SK-N-SH (cell line): ENCODE measurements at regions not wholly inside any gene's neighbourhood (a gene's known extent, or its start where the extent isn't known, plus 50 kb on each side); places are given as distances from the start of the nearest gene placed in this dataset.

Experiments
- CHD2 ChIP-seq: fragments of 150-350 bp; IDR thresholded peaks from 2 replicates; pipeline ENCODE4 v1.6.1; 2018; ENCODE audit warnings: low read length; ENCODE audit not compliant: partially characterized antibody
- EP300 ChIP-seq, 2 experiments: IDR thresholded peaks; 2 replicates each; pipeline versions ENCODE4 v1.4.0 to v1.6.1; 2012; ENCODE audit warnings: borderline replicate concordance in 1 of 2, low read depth in 1 of 2, low read length in 1 of 2
- EZH2phosphoT487 ChIP-seq: fragments of 200-600 bp; sonication (generic); IDR thresholded peaks from 2 replicates; pipeline ENCODE4 v1.6.1; 2017; ENCODE audit warnings: low read depth, mixed run types, mild to moderate bottlenecking, antibody characterized with exemption, moderate library complexity, borderline replicate concordance
- JUND ChIP-seq: IDR thresholded peaks from 2 replicates; pipeline ENCODE4 v1.4.0; 2012
- POLR2AphosphoS5 ChIP-seq: IDR thresholded peaks from 2 replicates; pipeline ENCODE4 v1.6.1; 2012; ENCODE audit warnings: low read depth, low read length
- RAD21 ChIP-seq: IDR thresholded peaks from 2 replicates; pipeline ENCODE4 v1.6.1; 2012; ENCODE audit warnings: mild to moderate bottlenecking, low read length
- SIN3A ChIP-seq: IDR thresholded peaks from 2 replicates; pipeline ENCODE4 v1.6.1; 2012; ENCODE audit warnings: low read depth, mild to moderate bottlenecking, low read length, moderate library complexity, borderline replicate concordance
- SMC3 ChIP-seq: IDR thresholded peaks from 2 replicates; pipeline ENCODE4 v1.6.1; 2012; ENCODE audit warnings: low read depth, low read length, improper control_type of control experiment
- TAF1 ChIP-seq: IDR thresholded peaks from 2 replicates; pipeline ENCODE4 v1.6.1; 2012; ENCODE audit warnings: low read depth, mild to moderate bottlenecking, low read length, moderate library complexity, borderline replicate concordance
- YY1 ChIP-seq: IDR thresholded peaks from 2 replicates; pipeline ENCODE4 v1.4.0; 2012; ENCODE audit warnings: low read depth, mild to moderate bottlenecking
- TF ChIP-seq, protein P1 (sequence below): fragments of 200-600 bp; sonication (generic); IDR thresholded peaks from 2 replicates; pipeline ENCODE4 v1.6.1; 2017; ENCODE audit warnings: antibody characterized with exemption, mild to moderate bottlenecking, moderate library complexity
- TF ChIP-seq, protein P2 (sequence below): IDR thresholded peaks from 2 replicates; pipeline ENCODE4 v1.4.0; 2012; ENCODE audit warnings: low read depth, borderline replicate concordance
- TF ChIP-seq, protein P3 (sequence below): fragments of 150-350 bp; IDR thresholded peaks from 2 replicates; pipeline ENCODE4 v1.6.1; 2017; ENCODE audit warnings: antibody characterized with exemption, low read length, low read depth, borderline replicate concordance
- TF ChIP-seq, protein P4 (sequence below): IDR thresholded peaks from 2 replicates; pipeline ENCODE4 v1.4.0; 2012; ENCODE audit warnings: low read depth

DNA sequence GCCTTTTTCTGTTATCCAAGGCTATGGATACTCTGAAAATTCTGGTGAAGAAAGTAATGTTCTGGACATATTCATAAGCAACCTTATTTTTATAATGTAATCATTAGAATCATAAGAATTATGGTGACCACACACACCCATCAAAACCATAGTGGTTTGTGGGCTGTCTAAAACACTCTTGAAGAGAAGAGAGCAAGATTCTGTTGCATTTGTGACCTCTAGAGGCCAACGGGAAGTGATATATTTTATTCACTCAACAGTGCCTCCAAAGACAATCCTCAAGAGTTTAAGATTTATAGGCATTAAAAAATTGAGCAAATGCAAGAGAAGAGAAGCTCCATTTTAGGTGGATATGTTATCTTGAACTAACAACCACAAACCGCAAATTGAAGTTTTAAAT, 68.5 kb upstream of the LGR5 start:
- TF ChIP-seq, protein P1, sequence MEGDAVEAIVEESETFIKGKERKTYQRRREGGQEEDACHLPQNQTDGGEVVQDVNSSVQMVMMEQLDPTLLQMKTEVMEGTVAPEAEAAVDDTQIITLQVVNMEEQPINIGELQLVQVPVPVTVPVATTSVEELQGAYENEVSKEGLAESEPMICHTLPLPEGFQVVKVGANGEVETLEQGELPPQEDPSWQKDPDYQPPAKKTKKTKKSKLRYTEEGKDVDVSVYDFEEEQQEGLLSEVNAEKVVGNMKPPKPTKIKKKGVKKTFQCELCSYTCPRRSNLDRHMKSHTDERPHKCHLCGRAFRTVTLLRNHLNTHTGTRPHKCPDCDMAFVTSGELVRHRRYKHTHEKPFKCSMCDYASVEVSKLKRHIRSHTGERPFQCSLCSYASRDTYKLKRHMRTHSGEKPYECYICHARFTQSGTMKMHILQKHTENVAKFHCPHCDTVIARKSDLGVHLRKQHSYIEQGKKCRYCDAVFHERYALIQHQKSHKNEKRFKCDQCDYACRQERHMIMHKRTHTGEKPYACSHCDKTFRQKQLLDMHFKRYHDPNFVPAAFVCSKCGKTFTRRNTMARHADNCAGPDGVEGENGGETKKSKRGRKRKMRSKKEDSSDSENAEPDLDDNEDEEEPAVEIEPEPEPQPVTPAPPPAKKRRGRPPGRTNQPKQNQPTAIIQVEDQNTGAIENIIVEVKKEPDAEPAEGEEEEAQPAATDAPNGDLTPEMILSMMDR = 0 out of 2 replicates have a peak, but pooled peaks have one; percentile 10
- no peak for TF ChIP-seq POLR2AphosphoS5
- no peak for TF ChIP-seq YY1
- TF ChIP-seq, protein P2, sequence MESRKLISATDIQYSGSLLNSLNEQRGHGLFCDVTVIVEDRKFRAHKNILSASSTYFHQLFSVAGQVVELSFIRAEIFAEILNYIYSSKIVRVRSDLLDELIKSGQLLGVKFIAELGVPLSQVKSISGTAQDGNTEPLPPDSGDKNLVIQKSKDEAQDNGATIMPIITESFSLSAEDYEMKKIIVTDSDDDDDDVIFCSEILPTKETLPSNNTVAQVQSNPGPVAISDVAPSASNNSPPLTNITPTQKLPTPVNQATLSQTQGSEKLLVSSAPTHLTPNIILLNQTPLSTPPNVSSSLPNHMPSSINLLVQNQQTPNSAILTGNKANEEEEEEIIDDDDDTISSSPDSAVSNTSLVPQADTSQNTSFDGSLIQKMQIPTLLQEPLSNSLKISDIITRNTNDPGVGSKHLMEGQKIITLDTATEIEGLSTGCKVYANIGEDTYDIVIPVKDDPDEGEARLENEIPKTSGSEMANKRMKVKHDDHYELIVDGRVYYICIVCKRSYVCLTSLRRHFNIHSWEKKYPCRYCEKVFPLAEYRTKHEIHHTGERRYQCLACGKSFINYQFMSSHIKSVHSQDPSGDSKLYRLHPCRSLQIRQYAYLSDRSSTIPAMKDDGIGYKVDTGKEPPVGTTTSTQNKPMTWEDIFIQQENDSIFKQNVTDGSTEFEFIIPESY = no peak
- TF ChIP-seq SIN3A = no peak
- TF ChIP-seq, protein P3, sequence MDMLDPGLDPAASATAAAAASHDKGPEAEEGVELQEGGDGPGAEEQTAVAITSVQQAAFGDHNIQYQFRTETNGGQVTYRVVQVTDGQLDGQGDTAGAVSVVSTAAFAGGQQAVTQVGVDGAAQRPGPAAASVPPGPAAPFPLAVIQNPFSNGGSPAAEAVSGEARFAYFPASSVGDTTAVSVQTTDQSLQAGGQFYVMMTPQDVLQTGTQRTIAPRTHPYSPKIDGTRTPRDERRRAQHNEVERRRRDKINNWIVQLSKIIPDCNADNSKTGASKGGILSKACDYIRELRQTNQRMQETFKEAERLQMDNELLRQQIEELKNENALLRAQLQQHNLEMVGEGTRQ = no peak
- TF ChIP-seq CHD2 = no peak
- no peak for TF ChIP-seq EP300 (IDR thresholded peaks at IDR 0.05; ENCODE audit: borderline replicate concordance in 1 of 2, low read depth in 1 of 2, low read length in 1 of 2)
- no peak for TF ChIP-seq SMC3
- no peak for TF ChIP-seq JUND
- TF ChIP-seq, protein P4, sequence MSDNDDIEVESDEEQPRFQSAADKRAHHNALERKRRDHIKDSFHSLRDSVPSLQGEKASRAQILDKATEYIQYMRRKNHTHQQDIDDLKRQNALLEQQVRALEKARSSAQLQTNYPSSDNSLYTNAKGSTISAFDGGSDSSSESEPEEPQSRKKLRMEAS = no peak
- TF ChIP-seq EZH2phosphoT487 = no peak
- TF ChIP-seq TAF1 = no peak
- TF ChIP-seq RAD21 = peak; percentile 25; the same call in 1 of the 2 replicates
